Liver (tissue), 8 donors: ENCODE measurements at regions not wholly inside any gene's neighbourhood (a gene's known extent, or its start where the extent isn't known, plus 50 kb on each side); places are given as distances from the start of the nearest gene placed in this dataset.

ENCODE experiments used
- DNase-seq: peaks from one replicate; pipeline ENCODE4 v3.0.0-alpha.2; 2017; ENCODE audit warnings: low spot score
- H3K27ac ChIP-seq, 2 donors: one replicate each; pipeline ENCODE4 v1.7.0; 2013; ENCODE audit warnings: inconsistent platforms in 2 of 2, low read length in 2 of 2, control low read depth in 1 of 2, low read depth in 1 of 2, mild to moderate bottlenecking in 1 of 2
- H3K27me3 ChIP-seq, 4 donors: one replicate each; pipeline versions ENCODE4 v1.6.1 to v1.7.0; 2013; ENCODE audit warnings: low read length in 3 of 4, inconsistent platforms in 1 of 4, mild to moderate bottlenecking in 1 of 4, moderate library complexity in 1 of 4; ENCODE audit not compliant: control insufficient read depth in 4 of 4, insufficient read depth in 4 of 4
- H3K36me3 ChIP-seq, 4 donors: one replicate each; pipeline versions ENCODE4 v1.6.1 to v1.7.0; 2013; ENCODE audit warnings: low read length in 3 of 4, mild to moderate bottlenecking in 3 of 4, low read depth in 1 of 4, moderate library complexity in 1 of 4; ENCODE audit not compliant: control insufficient read depth in 4 of 4, insufficient read depth in 3 of 4
- H3K4me1 ChIP-seq, 4 donors: one replicate each; pipeline versions ENCODE4 v1.6.1 to v1.7.0; 2013; ENCODE audit warnings: low read length in 3 of 4, mild to moderate bottlenecking in 3 of 4, moderate library complexity in 1 of 4; ENCODE audit not compliant: control insufficient read depth in 4 of 4, insufficient read depth in 4 of 4
- H3K4me3 ChIP-seq, 3 donors: one replicate each; pipeline versions ENCODE4 v1.6.1 to v1.7.0; 2013; ENCODE audit warnings: low read length in 3 of 3, control low read depth in 1 of 3, low read depth in 1 of 3, mild to moderate bottlenecking in 1 of 3
- H3K9ac ChIP-seq, 2 donors: one replicate each; pipeline ENCODE4 v1.7.0; 2013; ENCODE audit warnings: low read length in 2 of 2, mild to moderate bottlenecking in 2 of 2, moderate library complexity in 2 of 2, control low read depth in 1 of 2, low read depth in 1 of 2
- H3K9me3 ChIP-seq, 4 donors: one replicate each; pipeline versions ENCODE4 v1.6.1 to v1.7.0; 2013; ENCODE audit warnings: low read length in 3 of 4; ENCODE audit not compliant: control insufficient read depth in 4 of 4
- EGR1 ChIP-seq, 2 donors: IDR thresholded peaks; 2 replicates each; pipeline ENCODE4 v1.6.1; 2016 to 2018; ENCODE audit warnings: antibody characterized with exemption in 2 of 2, low read depth in 2 of 2
- FOXA2 ChIP-seq: IDR thresholded peaks from 2 replicates; pipeline ENCODE4 v1.6.1; 2016; ENCODE audit warnings: antibody characterized with exemption
- GABPA ChIP-seq, 2 donors: IDR thresholded peaks in 1 of 2; conservative IDR thresholded peaks in 1 of 2; 2 replicates each; pipeline ENCODE4 v1.6.1; 2016; ENCODE audit warnings: antibody characterized with exemption in 2 of 2, mild to moderate bottlenecking in 1 of 2, moderate library complexity in 1 of 2
- HNF4A ChIP-seq, 2 donors: conservative IDR thresholded peaks; 2 replicates each; pipeline ENCODE4 v1.6.1; 2016; ENCODE audit warnings: antibody characterized with exemption in 2 of 2, mild to moderate bottlenecking in 2 of 2
- HNF4G ChIP-seq: IDR thresholded peaks from 2 replicates; pipeline ENCODE4 v1.6.1; 2016; ENCODE audit warnings: antibody characterized with exemption
- NR2F2 ChIP-seq: IDR thresholded peaks from 2 replicates; pipeline ENCODE4 v1.6.1; 2016; ENCODE audit warnings: antibody characterized with exemption
- RAD21 ChIP-seq, 2 donors: IDR thresholded peaks; 2 replicates each; pipeline ENCODE4 v1.6.1; 2016; ENCODE audit warnings: antibody characterized with exemption in 2 of 2, mild to moderate bottlenecking in 2 of 2
- RXRA ChIP-seq, 2 donors: IDR thresholded peaks; 2 replicates each; pipeline ENCODE4 v1.6.1; 2017 to 2018; ENCODE audit warnings: antibody characterized with exemption in 2 of 2, mild to moderate bottlenecking in 1 of 2
- TAF1 ChIP-seq: conservative IDR thresholded peaks from 2 replicates; pipeline ENCODE4 v1.6.1; 2016; ENCODE audit warnings: antibody characterized with exemption, mild to moderate bottlenecking
- YY1 ChIP-seq: IDR thresholded peaks from 2 replicates; pipeline ENCODE4 v1.6.1; 2016; ENCODE audit warnings: antibody characterized with exemption, mild to moderate bottlenecking
- WGBS: extraction: QIAGEN DNeasy Blood & Tissue Kit; methylation state at CpG from one replicate; pipeline ENCODE4 v1.1.7; 2013; 5-methylcytosine and 5-hydroxymethylcytosine counted together
- TF ChIP-seq, protein P1 (sequence below): IDR thresholded peaks from 2 replicates; pipeline ENCODE4 v1.6.1; 2016; ENCODE audit warnings: antibody characterized with exemption
- TF ChIP-seq, protein P2 (sequence below): IDR thresholded peaks from 2 replicates; pipeline ENCODE4 v1.6.1; 2016; ENCODE audit warnings: antibody characterized with exemption
- TF ChIP-seq, protein P3 (sequence below): fragments of 150-350 bp; IDR thresholded peaks from 2 replicates; pipeline ENCODE4 v1.5.1; 2017; ENCODE audit warnings: improper control_type of control experiment, low read depth, low read length; ENCODE audit not compliant: missing input control
- TF ChIP-seq, protein P4 (sequence below): IDR thresholded peaks from 2 replicates; pipeline ENCODE4 v1.6.1; 2016; ENCODE audit warnings: antibody characterized with exemption, mild to moderate bottlenecking
- donor health status: healthy.
- donor health status: healthy.
- donor health status: healthy.
- donor health status: healthy.
- donor health status: healthy.

DNA sequence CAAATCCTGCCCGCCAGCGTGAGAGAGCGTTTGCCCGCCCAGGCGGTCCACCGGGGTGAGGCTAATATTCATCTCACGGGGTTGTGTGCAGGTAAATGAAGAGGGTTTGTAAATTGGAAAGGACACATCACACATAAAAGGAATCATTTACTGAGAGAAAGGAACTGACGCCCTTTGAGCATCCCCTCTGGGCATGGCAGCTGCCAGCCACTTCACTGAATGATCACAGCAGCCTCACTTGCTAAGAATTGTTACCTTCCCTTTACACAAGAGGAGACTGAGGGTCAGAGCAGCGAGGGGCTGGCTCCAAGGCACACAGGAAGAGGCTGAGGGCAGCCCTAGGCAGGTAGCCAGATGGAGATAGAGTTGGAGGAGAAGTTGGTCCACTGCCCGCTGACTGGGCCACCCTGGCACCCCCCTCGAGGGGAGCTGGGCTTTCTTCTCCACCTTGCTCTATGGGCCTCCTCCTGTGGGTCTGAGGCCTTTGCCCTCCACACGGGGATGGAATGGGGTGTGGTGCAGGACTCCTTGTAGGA lies 96.0 kb downstream of the FOXD2 start:
- peak overlapping the region in 1 of 3 donors; percentile 38 for H3K4me3 ChIP-seq
- H3K36me3 ChIP-seq, result no peaks in the 10 kb centered on the region
- peaks cover 0 to 7% (median 3%) of the 10 kb centered on the region in 4 donors for H3K9me3 ChIP-seq
- peaks cover 0 to 4% (median 0%) of the 10 kb centered on the region in 4 donors for H3K4me1 ChIP-seq
- H3K9ac ChIP-seq, result no peak overlapping the region
- TF ChIP-seq HNF4G (no peak), RXRA (IDR thresholded peaks at IDR 0.05) (no peak), RAD21 (IDR thresholded peaks at IDR 0.05) (no peak), HNF4A (conservative IDR thresholded peaks at IDR 0.05) (no peak), NR2F2 (no peak), YY1 (no peak)
- TF ChIP-seq, protein P1, sequence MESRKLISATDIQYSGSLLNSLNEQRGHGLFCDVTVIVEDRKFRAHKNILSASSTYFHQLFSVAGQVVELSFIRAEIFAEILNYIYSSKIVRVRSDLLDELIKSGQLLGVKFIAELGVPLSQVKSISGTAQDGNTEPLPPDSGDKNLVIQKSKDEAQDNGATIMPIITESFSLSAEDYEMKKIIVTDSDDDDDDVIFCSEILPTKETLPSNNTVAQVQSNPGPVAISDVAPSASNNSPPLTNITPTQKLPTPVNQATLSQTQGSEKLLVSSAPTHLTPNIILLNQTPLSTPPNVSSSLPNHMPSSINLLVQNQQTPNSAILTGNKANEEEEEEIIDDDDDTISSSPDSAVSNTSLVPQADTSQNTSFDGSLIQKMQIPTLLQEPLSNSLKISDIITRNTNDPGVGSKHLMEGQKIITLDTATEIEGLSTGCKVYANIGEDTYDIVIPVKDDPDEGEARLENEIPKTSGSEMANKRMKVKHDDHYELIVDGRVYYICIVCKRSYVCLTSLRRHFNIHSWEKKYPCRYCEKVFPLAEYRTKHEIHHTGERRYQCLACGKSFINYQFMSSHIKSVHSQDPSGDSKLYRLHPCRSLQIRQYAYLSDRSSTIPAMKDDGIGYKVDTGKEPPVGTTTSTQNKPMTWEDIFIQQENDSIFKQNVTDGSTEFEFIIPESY, result no peak
- TF ChIP-seq, protein P2, sequence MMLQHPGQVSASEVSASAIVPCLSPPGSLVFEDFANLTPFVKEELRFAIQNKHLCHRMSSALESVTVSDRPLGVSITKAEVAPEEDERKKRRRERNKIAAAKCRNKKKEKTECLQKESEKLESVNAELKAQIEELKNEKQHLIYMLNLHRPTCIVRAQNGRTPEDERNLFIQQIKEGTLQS, result no peak
- TF ChIP-seq, protein P3, sequence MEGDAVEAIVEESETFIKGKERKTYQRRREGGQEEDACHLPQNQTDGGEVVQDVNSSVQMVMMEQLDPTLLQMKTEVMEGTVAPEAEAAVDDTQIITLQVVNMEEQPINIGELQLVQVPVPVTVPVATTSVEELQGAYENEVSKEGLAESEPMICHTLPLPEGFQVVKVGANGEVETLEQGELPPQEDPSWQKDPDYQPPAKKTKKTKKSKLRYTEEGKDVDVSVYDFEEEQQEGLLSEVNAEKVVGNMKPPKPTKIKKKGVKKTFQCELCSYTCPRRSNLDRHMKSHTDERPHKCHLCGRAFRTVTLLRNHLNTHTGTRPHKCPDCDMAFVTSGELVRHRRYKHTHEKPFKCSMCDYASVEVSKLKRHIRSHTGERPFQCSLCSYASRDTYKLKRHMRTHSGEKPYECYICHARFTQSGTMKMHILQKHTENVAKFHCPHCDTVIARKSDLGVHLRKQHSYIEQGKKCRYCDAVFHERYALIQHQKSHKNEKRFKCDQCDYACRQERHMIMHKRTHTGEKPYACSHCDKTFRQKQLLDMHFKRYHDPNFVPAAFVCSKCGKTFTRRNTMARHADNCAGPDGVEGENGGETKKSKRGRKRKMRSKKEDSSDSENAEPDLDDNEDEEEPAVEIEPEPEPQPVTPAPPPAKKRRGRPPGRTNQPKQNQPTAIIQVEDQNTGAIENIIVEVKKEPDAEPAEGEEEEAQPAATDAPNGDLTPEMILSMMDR, result no peak
- TF ChIP-seq, protein P4, sequence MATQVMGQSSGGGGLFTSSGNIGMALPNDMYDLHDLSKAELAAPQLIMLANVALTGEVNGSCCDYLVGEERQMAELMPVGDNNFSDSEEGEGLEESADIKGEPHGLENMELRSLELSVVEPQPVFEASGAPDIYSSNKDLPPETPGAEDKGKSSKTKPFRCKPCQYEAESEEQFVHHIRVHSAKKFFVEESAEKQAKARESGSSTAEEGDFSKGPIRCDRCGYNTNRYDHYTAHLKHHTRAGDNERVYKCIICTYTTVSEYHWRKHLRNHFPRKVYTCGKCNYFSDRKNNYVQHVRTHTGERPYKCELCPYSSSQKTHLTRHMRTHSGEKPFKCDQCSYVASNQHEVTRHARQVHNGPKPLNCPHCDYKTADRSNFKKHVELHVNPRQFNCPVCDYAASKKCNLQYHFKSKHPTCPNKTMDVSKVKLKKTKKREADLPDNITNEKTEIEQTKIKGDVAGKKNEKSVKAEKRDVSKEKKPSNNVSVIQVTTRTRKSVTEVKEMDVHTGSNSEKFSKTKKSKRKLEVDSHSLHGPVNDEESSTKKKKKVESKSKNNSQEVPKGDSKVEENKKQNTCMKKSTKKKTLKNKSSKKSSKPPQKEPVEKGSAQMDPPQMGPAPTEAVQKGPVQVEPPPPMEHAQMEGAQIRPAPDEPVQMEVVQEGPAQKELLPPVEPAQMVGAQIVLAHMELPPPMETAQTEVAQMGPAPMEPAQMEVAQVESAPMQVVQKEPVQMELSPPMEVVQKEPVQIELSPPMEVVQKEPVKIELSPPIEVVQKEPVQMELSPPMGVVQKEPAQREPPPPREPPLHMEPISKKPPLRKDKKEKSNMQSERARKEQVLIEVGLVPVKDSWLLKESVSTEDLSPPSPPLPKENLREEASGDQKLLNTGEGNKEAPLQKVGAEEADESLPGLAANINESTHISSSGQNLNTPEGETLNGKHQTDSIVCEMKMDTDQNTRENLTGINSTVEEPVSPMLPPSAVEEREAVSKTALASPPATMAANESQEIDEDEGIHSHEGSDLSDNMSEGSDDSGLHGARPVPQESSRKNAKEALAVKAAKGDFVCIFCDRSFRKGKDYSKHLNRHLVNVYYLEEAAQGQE, result no peak
- no peak for DNase-seq
- WGBS, result 57% methylated on average over 12 of the region's 12 CpGs
- no peak overlapping the region for H3K27ac ChIP-seq
- no peaks in the 10 kb centered on the region for H3K27me3 ChIP-seq

DNA sequence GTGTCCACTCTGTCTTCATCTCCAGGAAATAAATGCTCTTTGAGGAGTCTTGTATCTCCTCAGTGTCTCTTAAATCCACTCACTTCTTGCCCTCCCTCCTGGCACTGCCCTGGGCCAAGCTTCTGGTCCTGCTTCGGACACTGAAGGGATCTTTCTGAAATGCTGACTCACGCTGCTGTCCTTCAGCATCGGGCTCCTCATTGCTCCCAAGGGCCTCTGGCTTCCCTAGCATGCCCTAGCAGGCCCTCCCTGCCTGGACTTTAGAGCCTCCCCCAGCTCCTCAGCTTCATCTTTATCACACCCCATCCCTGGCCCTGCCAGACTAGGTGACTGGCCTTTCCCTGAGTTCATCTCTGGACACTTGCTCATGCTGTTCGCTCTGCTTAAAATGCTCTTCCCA lies 96.6 kb downstream of the FOXD2 start:
- Histone ChIP-seq H3K4me3 (no peak overlapping the region), H3K9ac (no peak overlapping the region), H3K36me3 (no peaks in the 10 kb centered on the region), H3K27ac (no peak overlapping the region), H3K4me1 (peaks cover 0 to 4% (median 0%) of the 10 kb centered on the region in 4 donors), H3K27me3 (no peaks in the 10 kb centered on the region), H3K9me3 (peaks cover 0 to 3% (median 1%) of the 10 kb centered on the region in 4 donors)
- DNase-seq, result no peak
- WGBS, result 86% methylated on average over 4 of the region's 4 CpGs
- TF ChIP-seq EGR1 (IDR thresholded peaks at IDR 0.05; ENCODE audit: low read depth in 2 of 2) (no peak), RAD21 (IDR thresholded peaks at IDR 0.05) (no peak), FOXA2 (no peak), TAF1 (no peak), GABPA (IDR thresholded peaks at IDR 0.05 in 1 of 2, conservative IDR thresholded peaks at IDR 0.05 in 1 of 2) (no peak), NR2F2 (no peak), RXRA (IDR thresholded peaks at IDR 0.05) (no peak)
